Natural killer cell (primary cell): ENCODE measurements at regions not wholly inside any gene's neighbourhood (a gene's known extent, or its start where the extent isn't known, plus 50 kb on each side); places are given as distances from the start of the nearest gene placed in this dataset.

Experiments
- ATAC-seq, 3 donors: fragments of 150-1000 bp in 2 of 3; fragments of 200-7000 bp in 1 of 3; cut with Tn5 transposase; 1 replicate in 1 of 3; 2 replicates in 2 of 3; pipeline ENCODE4 v1.10.0; 2021; ENCODE audit warnings: mild to moderate bottlenecking in 2 of 3, moderate library complexity in 2 of 3
- DNase-seq, 2 donors: peaks; one replicate each; pipeline versions ENCODE4 v3.0.0 to v3.0.0-alpha.2; 2013 to 2021; ENCODE audit warnings: mixed read lengths in 1 of 2
- H3K27ac ChIP-seq: one replicate; pipeline ENCODE4 v1.5.1; 2013; ENCODE audit warnings: mild to moderate bottlenecking, low read length
- H3K27me3 ChIP-seq: one replicate; pipeline ENCODE4 v1.6.1; 2013; ENCODE audit warnings: low read length; ENCODE audit not compliant: control insufficient read depth, insufficient read depth
- H3K36me3 ChIP-seq: one replicate; pipeline ENCODE4 v1.6.1; 2013; ENCODE audit warnings: low read length; ENCODE audit not compliant: control insufficient read depth, insufficient read depth
- H3K4me1 ChIP-seq: one replicate; pipeline ENCODE4 v1.6.1; 2013; ENCODE audit warnings: low read length; ENCODE audit not compliant: control insufficient read depth, insufficient read depth
- H3K4me3 ChIP-seq: one replicate; pipeline ENCODE4 v1.5.1; 2013; ENCODE audit warnings: low read length
- H3K9me3 ChIP-seq: one replicate; pipeline ENCODE4 v1.6.1; 2013; ENCODE audit warnings: low read length; ENCODE audit not compliant: control insufficient read depth, insufficient read depth
- H3K27ac Mint-ChIP-seq, 2 donors: one replicate each; pipeline ENCODE4 v1.8.0; 2022; ENCODE audit warnings: mild to moderate bottlenecking in 2 of 2, mixed read lengths in 2 of 2, moderate library complexity in 1 of 2
- H3K27me3 Mint-ChIP-seq, 2 donors: one replicate each; pipeline ENCODE4 v1.8.0; 2022; ENCODE audit warnings: low read depth in 2 of 2, mixed read lengths in 2 of 2
- H3K36me3 Mint-ChIP-seq: one replicate; pipeline ENCODE4 v1.8.0; 2022; ENCODE audit warnings: mixed read lengths
- H3K4me1 Mint-ChIP-seq, 2 donors: one replicate each; pipeline ENCODE4 v1.8.0; 2022; ENCODE audit warnings: mixed read lengths in 2 of 2
- H3K4me3 Mint-ChIP-seq: one replicate; pipeline ENCODE4 v1.8.0; 2022; ENCODE audit warnings: mild to moderate bottlenecking, moderate library complexity, mixed read lengths
- H3K9me3 Mint-ChIP-seq, 2 donors: one replicate each; pipeline ENCODE4 v1.8.0; 2022; ENCODE audit warnings: mixed read lengths in 2 of 2
- CTCF ChIP-seq: fragments of 200-600 bp; IDR thresholded peaks from one replicate; pipeline ENCODE4 v1.8.0; 2022; ENCODE audit warnings: antibody characterized with exemption
- WGBS: methylation state at CpG from one replicate; pipeline ENCODE4 v1.1.7; 2013; ENCODE audit warnings: missing lambda C conversion rate; ENCODE audit not compliant: insufficient coverage; 5-methylcytosine and 5-hydroxymethylcytosine counted together
- intact Hi-C: fragments of 100-400 bp; cut with micrococcal nuclease; formaldehyde crosslinking; loops from one replicate; pipeline ENCODE4 v1.14.2; 2022

DNA sequence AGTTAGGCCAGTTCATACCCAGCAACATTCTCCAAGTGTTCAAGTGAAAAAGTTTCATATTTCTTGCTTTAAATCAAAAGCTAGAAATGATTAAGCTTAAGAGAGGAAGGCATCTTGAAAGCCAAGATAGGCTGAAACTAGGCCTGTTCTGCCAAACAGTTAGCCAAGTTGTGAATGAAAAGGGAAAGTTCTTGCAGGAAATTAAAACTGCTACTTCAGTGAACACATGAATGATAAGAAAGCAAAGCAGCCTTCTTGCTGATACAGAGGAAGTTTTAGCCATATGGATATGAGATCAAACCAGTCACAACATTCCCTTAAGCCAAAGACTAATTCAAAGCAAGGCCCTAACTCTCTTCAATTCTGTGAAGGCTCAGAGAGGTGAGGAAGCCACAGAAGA, 274.7 kb downstream of the TUSC7 start:
- Histone ChIP-seq H3K4me3 (no peak overlapping the region), H3K36me3 (no peaks in the 10 kb centered on the region), H3K9me3 (no peaks in the 10 kb centered on the region), H3K27ac (no peak overlapping the region), H3K27me3 (no peaks in the 10 kb centered on the region), H3K4me1 (no peaks in the 10 kb centered on the region)
- TF ChIP-seq CTCF, result no peak
- Mint-ChIP-seq H3K9me3 (peaks cover 7 to 14% of the 10 kb centered on the region in 2 donors), H3K4me1 (no peaks in the 10 kb centered on the region), H3K27ac (no peak overlapping the region), H3K36me3 (no peaks in the 10 kb centered on the region), H3K27me3 (no peaks in the 10 kb centered on the region), H3K4me3 (no peak overlapping the region)
- DNase-seq, result no peak
- intact Hi-C loops, result no loop called here
- no peak for ATAC-seq

DNA sequence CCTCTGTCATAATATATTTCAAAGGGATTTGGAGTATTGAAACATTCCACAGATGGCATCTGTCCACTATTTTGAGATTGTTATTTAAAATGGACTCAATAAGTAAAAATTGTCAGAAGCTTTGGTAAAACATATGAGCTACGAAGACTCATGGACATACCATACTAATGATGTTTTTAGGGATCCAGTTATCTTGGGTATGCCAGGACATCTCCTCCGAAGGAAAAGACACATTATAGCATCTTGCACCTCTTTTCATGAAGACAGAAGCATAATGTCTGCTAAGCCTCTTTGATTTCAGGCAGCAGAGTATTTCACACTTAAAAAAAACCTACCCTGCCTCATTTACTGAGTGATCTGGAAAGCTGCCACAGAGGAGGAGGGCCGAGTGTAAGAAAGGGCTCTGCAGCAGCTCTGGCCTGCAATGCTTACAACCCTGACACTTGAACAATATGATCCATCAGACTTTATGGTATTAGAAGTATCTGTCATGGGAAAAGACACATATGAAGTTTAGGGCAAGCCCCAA, 284.8 kb downstream of the TUSC7 start:
- Histone ChIP-seq H3K4me1 (no peaks in the 10 kb centered on the region), H3K36me3 (no peaks in the 10 kb centered on the region), H3K27me3 (no peaks in the 10 kb centered on the region), H3K4me3 (no peak overlapping the region), H3K9me3 (peaks cover 2% of the 10 kb centered on the region), H3K27ac (no peak overlapping the region)
- Mint-ChIP-seq H3K36me3 (no peaks in the 10 kb centered on the region), H3K4me1 (no peaks in the 10 kb centered on the region), H3K27me3 (no peaks in the 10 kb centered on the region), H3K27ac (no peak overlapping the region), H3K4me3 (no peak overlapping the region), H3K9me3 (peaks cover under 1 to 5% of the 10 kb centered on the region in 2 donors)
- intact Hi-C loops, result no loop called here
- ATAC-seq (no peak), DNase-seq (no peak)
- no peak for TF ChIP-seq CTCF
- WGBS, result 68% methylated on average over 3 of the region's 3 CpGs

DNA sequence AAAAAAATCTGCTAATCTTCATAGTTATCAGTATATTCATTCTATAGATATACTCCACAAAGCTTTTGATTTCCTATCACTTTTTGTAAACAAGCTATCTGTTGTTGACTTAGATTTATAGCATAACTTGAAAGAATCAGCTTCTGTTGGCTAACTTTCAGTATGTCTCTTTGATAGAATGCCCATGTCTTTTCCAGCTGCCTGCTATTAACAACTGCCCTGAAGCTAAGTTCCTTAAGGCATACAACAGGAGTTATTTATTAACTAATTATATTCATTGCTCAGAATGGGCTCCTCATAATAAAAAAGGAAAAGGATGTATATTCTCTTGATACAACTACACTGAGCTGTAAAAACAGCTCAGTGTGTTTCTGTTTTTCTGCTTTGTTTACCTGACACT, 293.9 kb downstream of the TUSC7 start:
- no peaks in the 10 kb centered on the region for H3K4me1 Mint-ChIP-seq
- no peak overlapping the region for H3K27ac Mint-ChIP-seq
- no peaks in the 10 kb centered on the region for H3K27me3 Mint-ChIP-seq
- DNase-seq (no peak), ATAC-seq (no peak)
- Histone ChIP-seq H3K9me3 (no peaks in the 10 kb centered on the region), H3K4me1 (no peaks in the 10 kb centered on the region), H3K27ac (no peak overlapping the region), H3K36me3 (no peaks in the 10 kb centered on the region), H3K27me3 (no peaks in the 10 kb centered on the region), H3K4me3 (no peak overlapping the region)
- no peaks in the 10 kb centered on the region for H3K36me3 Mint-ChIP-seq
- TF ChIP-seq CTCF, result no peak
- H3K9me3 Mint-ChIP-seq, result peaks cover 2 to 4% of the 10 kb centered on the region in 2 donors
- no peak overlapping the region for H3K4me3 Mint-ChIP-seq
- intact Hi-C loops, result no loop called here

- 71% methylated on average over 2 of the region's 2 CpGs for WGBS
Measured at GRCh38 chr3:117005274-117005673, 295.7 kb downstream of the TUSC7 start.

More at GRCh38 chr3:117005274-117005673, 295.7 kb downstream of the TUSC7 start:
- Mint-ChIP-seq H3K4me3 (no peak overlapping the region), H3K4me1 (no peaks in the 10 kb centered on the region), H3K27me3 (no peaks in the 10 kb centered on the region), H3K36me3 (no peaks in the 10 kb centered on the region), H3K27ac (no peak overlapping the region), H3K9me3 (peaks cover 4 to 5% of the 10 kb centered on the region in 2 donors)
- ATAC-seq (no peak), DNase-seq (no peak)
- Histone ChIP-seq H3K4me3 (no peak overlapping the region), H3K9me3 (no peaks in the 10 kb centered on the region), H3K27me3 (no peaks in the 10 kb centered on the region), H3K27ac (no peak overlapping the region), H3K36me3 (no peaks in the 10 kb centered on the region), H3K4me1 (no peaks in the 10 kb centered on the region)
- TF ChIP-seq CTCF, result no peak
- intact Hi-C loops, result no loop called here
